Left kidney (tissue), 1 donor: ENCODE measurements at regions not wholly inside any gene's neighbourhood (a gene's known extent, or its start where the extent isn't known, plus 50 kb on each side); places are given as distances from the start of the nearest gene placed in this dataset.
"Not testable (repeated sequence)": the region's sequence is repeated elsewhere in the genome, so short reads cannot be mapped to it uniquely, and the experiment has no call there.

Source experiments
- DNase-seq: peaks from one replicate; pipeline ENCODE4 v3.0.0-alpha.2; 2013

DNA sequence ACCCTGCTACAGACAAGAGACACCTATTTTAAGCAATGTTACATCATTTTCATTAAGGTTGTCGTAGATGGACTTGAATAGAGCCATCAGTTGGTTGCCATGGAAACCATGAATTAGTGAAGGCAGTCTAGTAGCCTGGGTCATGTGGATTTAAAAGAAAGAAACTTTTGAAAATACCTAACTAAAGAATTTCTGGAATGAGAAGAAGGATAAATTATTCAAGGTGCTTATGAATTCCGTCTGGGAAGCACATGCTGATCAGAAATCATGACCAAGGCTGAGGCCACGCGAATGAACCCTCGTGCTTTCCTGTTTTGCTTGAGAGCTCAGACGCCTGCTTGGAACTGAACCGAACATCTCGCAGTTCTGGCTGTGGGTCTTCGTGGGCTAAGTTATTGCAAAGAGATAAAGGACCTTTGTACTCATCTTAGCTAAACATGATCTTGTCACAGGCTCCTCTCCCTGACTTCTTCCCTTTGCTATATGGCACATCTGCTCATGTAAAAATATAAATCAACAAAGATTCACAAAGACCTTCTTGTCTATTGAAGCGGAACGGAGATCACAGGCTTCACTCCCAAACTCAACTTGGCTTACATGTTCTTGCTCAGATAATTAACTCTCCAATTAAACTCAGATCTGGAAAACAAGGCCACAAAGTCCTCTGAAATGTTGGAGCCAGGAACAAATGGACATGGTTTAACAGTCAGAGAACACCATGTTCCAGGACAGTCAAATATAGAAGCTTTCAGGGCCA, 140.2 kb downstream of the NUFIP1 start:
- DNase-seq = no peak

DNA sequence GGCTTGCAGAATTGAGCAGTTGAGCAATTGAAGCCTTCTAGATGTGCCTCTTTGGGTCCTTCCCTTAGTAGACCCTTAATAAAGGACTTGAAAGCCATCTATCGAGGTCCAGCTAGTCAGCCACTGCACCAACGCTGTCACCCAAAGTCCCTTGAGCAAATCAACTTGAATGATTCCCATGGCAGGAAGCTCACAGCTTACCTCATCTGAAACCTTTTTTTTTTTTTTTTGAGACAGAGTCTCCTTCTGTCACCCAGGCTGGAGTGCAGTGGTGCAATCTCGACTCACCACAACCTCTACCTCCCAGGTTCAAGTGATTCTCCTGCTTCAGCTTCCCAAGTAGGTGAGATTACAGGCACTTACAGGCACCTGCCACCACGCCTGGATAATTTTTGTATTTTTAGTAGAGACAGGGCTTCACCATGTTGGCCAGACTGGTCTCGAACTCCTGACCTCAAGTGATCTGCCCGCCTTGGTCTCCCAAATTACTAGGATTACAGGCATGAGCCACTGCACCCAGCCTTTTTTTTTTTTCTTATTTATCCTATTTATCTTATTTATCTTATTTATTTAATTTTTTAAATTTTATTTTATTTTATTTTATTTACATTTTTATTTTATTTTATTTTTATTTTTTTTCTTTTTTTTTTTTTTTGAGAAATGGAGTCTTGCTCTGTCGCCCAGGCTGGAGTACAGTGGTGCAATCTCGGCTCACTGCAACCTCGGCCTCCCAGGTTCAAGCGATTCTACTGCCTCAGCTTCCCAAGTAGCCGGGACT, 143.8 kb downstream of the NUFIP1 start:
- not testable (repeated sequence) for DNase-seq

- DNase-seq = no peak
These were observed 144.5 kb downstream of the NUFIP1 start for GRCh38 chr13:44844786-44845185.

GRCh38 chr13:44843403-44843802, 145.9 kb downstream of the NUFIP1 start:
- DNase-seq = no peak

DNA sequence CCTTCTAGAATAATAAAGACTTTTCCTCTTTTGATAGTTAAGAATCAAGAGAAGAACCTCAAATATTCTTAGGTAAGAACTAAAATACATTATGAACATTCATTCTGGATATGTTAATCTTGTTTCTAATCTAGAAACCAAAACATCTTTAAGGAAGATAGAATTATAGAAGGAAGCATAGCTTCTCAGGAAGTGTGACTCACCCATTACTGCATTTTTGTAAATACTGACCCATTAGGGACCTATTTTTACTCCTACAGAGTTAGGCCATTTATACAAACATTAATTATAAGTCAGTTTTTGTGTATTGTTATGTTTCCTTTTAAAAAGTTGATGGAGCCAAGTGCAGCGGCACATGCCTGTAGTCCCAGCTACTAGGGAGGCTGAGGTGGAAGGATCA, 147.1 kb downstream of the NUFIP1 start:
- no peak for DNase-seq

GRCh38 chr13:44840131-44840530, 149.1 kb downstream of the NUFIP1 start:
- DNase-seq = no peak

DNA sequence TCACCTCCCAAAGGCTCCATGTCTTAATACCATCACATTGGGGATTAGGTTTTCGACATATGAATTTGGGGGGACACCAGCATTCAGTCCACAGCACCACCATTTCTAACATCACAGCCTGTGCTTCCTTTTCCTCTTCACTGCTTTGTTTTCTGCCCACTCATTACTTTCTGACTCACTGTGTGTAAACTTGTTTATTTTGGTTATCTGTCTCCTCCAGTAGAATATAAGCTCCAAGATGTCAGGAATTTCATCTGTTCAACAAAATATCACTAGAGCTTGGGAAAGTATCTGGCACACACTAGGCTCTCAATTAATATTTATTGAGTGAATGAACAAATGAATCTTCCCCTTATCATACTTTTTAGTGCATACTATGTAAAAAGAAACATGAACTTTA, 152.0 kb downstream of the NUFIP1 start:
- no peak for DNase-seq

DNA sequence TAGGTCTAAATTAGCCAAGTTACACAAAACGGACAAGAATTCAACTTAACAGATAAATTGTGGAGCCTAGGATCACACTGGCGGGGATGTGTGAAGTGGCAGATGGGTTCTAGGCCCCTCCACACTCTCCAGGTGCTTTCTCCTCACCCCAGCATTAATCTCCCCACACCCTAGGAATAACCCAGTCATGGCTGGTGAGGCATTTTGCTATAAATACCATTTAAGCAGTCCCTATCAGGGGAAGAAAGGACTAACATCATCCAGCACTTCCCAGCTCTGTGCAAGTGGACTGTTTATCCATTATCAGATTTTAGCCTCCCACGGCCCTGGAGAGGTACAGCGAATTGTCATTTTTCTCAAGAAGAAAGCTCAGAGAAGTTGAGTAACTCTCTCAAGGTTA, 154.9 kb downstream of the NUFIP1 start:
- DNase-seq = no peak

DNA sequence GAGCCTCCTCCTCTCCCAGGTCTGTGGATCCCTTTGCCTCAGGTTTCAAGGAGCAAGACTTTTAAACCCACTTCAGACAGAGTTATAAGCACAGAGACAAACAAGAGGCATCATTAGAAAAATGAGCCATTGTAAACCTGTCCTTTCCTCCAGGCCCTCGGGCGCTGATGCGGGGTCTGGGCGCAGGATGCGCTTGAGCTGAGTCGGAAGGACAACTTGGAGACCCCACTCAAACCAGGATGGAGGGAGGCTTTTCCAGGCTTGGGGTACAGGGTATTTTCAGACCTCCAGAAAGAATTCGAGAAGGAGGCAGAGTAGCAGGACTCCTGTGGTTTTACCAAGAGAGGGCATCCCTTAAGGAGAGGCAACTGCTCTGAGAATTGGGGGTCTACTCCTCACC, 155.6 kb downstream of the NUFIP1 start:
- no peak for DNase-seq

- DNase-seq = no peak
These were observed 156.1 kb downstream of the NUFIP1 start for GRCh38 chr13:44833139-44833538.

DNA sequence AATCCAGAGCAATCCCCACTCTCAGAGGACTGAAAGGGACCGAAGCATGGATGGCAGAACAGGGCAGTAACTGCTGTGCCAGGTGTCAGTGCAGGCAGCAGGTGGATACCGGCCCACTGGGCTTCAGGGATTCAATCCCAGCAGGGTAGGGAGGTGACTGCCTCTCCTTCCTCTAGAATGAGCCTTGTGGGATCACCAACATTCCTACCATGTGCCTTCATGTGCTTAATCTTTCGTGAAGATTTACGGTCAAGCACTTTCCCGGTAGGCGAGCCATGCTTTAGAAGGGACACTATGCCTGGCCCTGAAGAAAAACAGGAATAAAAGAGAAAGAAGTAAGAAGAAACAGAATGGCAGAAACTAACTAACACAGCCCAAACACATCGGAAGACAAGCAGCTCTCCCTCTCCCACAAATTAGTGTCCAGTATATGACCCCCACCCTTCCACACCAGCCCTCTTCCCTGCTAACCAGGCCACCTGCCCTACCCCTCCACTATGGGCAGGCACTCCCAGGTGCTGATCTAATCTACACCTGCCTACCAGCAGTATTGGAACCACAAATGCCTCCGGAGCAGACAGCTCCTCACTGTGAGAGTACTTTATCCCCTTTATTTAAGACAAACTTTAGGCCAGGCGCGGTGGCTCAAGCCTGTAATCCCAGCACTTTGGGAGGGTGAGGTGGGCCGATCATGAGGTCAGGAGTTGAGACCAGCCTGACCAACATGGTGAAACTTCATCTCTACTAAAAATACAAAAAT, 162.5 kb downstream of the NUFIP1 start:
- DNase-seq = peak; percentile 57

DNA sequence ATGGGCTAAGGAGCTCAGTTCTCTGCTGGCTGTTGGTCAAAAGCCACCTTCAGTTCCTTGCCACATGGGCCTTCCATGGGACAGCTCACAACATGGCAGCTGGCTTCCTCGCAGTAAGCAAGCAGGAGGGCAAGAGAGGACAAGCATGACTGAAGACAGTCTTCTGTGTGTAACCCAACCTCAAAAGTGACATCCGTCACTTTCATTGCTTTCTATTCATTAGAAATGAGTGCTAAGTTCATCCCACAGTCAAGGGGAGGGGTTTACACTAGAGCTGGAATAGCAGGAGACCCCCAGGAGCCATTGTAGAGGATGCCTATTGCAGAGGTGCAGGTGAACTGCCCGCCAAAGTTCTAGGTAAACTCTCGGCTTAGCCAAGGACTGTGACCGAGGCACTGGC, 163.3 kb downstream of the NUFIP1 start:
- peak; percentile 64 for DNase-seq

GRCh38 chr13:44823555-44823954, 165.7 kb downstream of the NUFIP1 start:
- not testable (repeated sequence) for DNase-seq

GRCh38 chr13:44822291-44822690, 167.0 kb downstream of the NUFIP1 start:
- DNase-seq = no peak

- DNase-seq = no peak
These were observed 169.5 kb downstream of the NUFIP1 start for GRCh38 chr13:44819772-44820171.

GRCh38 chr13:44819245-44819644, 170.0 kb downstream of the NUFIP1 start:
- DNase-seq = no peak

DNA sequence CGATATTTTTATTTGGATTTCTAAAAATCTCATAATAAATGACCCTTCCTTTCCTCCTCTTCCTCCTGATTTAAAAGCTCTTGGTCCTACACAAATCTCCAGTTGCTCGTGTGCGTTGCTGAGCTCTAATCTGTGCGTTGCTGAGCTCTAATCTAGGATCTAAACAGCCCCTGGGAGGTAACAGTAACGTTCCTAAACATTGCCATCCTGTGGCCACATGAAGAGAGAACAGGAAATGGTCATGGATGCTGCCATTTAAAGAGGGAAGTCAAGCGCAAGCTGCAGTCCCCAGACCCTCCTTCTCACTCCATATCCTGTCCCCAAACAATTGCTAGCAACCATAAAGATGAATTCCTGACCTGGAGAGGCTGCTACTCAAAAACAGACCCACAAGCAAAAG, 170.8 kb downstream of the NUFIP1 start:
- DNase-seq = no peak

DNA sequence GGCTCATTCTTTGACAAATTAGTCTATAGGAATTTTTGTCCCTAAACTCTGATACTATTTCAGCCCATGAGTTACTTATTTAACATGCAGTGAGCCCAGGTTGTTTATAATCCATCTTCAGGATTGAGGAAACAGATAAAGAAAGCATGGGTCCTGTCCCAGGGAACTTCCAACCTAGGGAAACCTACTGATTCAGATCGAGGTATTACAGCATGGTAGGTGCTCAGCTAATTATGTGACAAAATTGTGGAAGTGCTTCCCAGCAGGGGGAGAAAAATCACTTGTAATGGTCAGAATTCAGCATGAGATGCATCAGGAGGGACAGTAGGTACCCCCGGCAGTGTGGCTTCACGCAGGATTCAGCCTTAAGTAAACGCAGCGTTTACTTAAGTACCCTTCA, 171.3 kb downstream of the NUFIP1 start:
- DNase-seq = no peak

GRCh38 chr13:44817131-44817671, 172.1 kb downstream of the NUFIP1 start:
- DNase-seq = no peak

DNA sequence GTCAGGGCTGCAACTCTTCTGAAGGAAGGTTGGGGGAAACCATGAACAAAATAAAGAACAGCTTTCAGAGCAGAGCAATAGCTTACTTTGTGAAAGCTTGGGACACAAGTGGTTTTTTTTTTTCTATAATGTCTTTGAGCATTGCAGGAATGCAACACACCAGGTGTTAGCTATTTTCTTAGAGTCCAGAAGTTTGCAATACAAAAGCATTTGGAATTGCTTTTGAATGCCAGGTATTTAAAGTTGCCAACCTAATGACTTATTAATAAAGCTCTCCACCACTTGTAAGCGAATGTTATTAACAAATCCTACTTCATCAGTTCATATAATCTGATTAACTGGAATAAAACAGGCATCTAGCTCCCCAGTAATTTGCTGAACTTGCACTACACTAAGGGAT, 172.6 kb downstream of the NUFIP1 start:
- no peak for DNase-seq

GRCh38 chr13:44815623-44816022, 173.6 kb downstream of the NUFIP1 start:
- no peak for DNase-seq

GRCh38 chr13:44814836-44815235, 174.4 kb downstream of the NUFIP1 start:
- no peak for DNase-seq

GRCh38 chr13:44814161-44814560, 175.1 kb downstream of the NUFIP1 start:
- DNase-seq = no peak
